Upper lobe of left lung (tissue), 4 donors: ENCODE measurements at regions not wholly inside any gene's neighbourhood (a gene's known extent, or its start where the extent isn't known, plus 50 kb on each side); places are given as distances from the start of the nearest gene placed in this dataset.

Experiments used
- EP300 ChIP-seq, 4 donors: sonication (generic); formaldehyde crosslinking; IDR thresholded peaks; one replicate each; pipeline ENCODE4 v1.5.1; 2017; ENCODE audit warnings: antibody characterized with exemption in 4 of 4, control low read depth in 2 of 4
- POLR2A ChIP-seq, 4 donors: fragments of 450-650 bp; IDR thresholded peaks; one replicate each; pipeline ENCODE4 v1.5.1; 2016 to 2017; ENCODE audit warnings: antibody characterized with exemption in 4 of 4, mild to moderate bottlenecking in 2 of 4
- TF ChIP-seq, protein P1 (sequence below), 6 experiments: fragments of 450-650 bp in 4 of 6; fragments of 200-600 bp in 2 of 6; sonication (generic) in 2 of 6; IDR thresholded peaks; one replicate each; pipeline ENCODE4 v1.5.1; 2016 to 2019; ENCODE audit warnings: antibody characterized with exemption in 6 of 6

GRCh38 chr2:118737684-118738083, 109.8 kb downstream of the EN1 start:
- TF ChIP-seq, protein P1, sequence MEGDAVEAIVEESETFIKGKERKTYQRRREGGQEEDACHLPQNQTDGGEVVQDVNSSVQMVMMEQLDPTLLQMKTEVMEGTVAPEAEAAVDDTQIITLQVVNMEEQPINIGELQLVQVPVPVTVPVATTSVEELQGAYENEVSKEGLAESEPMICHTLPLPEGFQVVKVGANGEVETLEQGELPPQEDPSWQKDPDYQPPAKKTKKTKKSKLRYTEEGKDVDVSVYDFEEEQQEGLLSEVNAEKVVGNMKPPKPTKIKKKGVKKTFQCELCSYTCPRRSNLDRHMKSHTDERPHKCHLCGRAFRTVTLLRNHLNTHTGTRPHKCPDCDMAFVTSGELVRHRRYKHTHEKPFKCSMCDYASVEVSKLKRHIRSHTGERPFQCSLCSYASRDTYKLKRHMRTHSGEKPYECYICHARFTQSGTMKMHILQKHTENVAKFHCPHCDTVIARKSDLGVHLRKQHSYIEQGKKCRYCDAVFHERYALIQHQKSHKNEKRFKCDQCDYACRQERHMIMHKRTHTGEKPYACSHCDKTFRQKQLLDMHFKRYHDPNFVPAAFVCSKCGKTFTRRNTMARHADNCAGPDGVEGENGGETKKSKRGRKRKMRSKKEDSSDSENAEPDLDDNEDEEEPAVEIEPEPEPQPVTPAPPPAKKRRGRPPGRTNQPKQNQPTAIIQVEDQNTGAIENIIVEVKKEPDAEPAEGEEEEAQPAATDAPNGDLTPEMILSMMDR (IDR thresholded peaks at IDR 0.05), result no peak
- TF ChIP-seq POLR2A (IDR thresholded peaks at IDR 0.05), result no peak
- TF ChIP-seq EP300 (IDR thresholded peaks at IDR 0.05), result no peak
